Muscle of back (tissue), 3 donors: ENCODE measurements at regions not wholly inside any gene's neighbourhood (a gene's known extent, or its start where the extent isn't known, plus 50 kb on each side); places are given as distances from the start of the nearest gene placed in this dataset.

Experiments used
- DNase-seq, 3 donors: peaks; one replicate each; pipeline versions ENCODE4 v3.0.0 to v3.0.0-alpha.2; 2013

DNA sequence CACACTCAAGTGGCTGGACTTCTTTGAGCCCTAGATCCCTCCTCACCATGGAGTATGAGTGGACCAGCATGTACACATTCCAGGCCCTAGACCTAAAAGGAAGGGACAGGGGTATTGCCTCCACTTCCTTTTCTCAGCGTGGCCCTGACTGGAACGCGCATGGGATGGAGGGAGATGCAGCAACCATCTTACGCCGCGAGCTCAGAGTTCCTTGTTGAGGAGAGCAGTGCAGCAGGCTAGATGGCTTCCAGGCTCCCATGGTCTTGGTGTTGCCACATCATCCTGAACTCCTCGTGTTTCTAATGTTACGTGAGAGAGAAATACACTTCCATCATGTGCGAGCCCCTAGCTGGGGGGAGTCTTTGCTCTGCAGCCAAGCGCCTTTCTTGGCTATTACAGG, 61.8 kb upstream of the DIO3 start:
- DNase-seq: no peak

DNA sequence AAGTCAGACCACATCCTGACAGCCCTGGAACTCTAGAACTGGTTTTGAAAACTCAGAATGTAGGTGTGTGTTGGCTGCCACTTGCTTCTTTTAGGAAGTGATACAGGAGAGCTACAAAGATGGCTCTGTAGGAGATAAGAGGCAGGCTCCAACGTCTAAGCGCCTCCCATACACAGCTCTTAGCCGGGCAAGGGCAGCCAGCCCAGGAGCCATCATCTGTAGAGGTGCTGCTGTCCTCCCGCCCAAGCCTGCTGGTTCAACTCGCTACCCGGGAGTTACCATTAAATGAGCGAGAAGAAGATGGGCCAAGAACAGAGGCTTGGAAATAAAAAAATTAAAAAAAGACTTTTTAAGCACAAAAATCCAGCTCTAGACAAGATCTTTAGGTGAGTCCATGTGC, 61.2 kb upstream of the DIO3 start:
- DNase-seq: no peak

DNA sequence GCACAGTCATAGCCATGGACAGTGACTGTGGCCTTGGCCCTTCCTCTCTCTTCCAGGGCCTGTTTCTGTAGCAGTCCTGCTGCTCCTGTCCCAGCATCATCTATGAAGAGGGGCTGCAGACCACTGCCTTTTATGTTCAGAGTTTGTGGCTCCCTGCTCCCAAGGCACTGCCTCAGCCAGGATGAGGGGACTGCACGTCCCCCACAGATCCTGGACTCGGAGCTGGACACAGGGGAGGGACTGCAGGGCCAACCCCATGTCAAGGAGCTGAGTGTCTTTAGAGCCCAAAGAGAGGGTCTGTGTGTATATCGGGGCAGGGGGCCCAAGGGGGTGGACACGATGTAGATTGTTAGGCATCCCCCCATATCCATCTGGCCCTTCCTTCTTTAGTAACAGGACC, 60.6 kb upstream of the DIO3 start:
- no peak for DNase-seq

DNA sequence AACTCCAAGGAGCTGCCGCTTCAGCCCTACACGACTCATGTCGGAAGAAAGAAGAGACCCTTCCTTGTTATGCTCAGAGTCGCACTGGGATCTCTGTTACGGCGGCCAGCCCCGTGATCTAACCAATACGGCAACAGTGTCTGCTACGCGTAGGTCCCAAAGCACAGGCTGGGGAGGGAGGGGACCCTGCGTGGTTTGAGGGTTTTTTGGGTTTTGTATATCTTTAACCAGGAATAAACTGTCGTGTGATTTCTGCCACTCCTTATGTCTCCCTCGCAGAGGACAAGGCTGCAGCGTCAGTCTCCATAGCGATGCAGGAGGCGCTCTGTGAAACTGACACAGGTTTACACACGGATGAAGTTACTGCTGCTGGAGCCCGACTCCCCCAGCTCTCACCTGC, 60.0 kb upstream of the DIO3 start:
- DNase-seq: no peak

DNA sequence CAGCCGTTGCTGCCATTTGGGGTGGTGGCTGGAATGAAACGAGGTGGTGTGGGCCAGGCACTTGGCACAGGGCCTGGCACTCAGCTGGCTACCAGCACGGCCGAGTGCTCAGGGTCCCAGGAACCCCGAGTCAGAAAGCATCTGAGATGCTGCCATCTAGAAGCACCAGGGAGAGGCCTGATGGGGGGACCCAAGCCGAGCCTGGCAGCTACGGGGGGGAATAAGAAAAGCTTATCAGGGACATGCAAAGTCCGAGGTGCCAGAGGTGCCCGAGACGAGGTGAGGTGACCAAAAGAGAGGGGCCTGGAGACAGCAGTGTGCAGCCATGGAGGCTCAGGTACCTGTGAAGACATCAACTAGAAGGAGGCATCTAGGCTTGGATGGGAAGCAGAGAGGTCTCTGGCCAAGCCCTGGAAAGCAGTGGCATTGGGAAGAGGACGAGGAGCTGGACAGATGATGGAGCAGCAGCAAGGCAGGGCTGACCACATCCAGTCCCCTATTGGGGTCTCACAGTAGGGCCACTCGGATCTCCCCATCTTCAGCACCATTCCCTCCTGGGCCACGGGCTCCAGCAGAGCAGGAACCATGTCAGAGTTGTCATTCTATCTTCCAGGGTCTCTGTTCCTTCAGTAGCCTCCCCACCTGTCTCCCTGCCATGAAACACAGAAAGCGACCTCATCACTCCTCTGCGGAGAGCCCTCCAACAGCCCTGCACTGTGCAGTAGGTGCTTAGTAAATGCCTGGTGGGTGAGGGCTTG, 59.3 kb upstream of the DIO3 start:
- DNase-seq: no peak

DNA sequence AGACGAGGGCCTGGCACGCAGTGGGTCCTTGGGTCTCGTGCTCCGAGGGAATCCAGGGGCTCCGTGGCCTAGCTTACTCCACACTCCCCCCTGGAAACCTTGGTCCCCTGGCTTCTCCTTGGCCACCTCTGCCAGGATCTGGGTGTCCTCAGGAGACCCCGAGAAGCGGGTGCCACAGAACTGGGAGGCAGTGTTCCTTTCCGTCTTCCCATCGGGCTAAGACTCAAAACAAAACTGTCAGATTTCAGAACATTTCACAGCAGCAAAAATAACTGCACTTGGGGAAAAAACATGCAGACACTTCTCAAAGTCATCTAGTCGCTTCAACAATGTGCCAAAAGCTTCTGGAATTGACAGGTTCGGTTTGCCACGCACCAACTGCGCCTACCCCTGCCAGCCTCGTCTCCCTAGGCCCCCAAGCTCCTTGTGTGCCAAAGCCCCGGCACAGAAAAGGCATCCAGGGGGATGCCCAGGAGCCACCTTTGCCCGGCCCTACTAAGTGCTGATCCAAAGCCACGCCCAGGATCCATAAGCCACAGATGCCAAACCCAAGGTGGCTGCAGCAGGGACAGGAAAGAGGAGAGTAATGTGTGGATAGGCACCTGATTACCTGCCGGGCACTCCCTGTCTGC, 58.4 kb upstream of the DIO3 start:
- DNase-seq: no peak

DNA sequence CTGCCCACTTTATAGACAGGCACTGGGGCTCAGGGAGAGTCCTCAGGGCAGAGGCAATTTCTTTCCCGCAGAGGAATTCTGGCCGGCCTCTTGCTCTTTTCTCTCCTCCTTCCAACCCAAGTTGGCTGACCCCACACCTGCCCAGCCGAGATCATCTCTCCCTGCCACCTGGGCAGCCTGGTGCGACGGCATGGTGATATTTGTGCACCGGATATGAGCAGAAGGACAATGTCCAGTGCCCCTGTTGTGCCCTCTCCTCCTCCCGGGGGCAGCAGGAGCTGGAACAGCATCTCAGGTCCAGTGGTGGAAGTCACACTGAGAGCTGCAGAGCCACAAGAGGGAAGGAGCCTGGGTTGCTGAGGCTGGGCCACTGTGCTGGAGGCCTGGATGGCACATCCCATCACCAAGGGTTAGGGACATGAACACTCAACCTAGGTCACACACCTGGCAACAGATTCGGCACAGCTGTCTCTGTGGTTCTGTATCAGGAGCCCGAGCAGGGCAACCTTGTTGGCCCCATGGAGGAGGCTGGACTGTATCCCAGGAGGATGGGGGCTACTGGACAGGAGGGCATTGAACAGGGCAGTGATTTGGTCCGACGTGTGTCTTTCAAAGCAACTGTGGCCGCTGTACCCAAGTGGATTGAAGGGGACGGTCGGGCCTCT, 57.7 kb upstream of the DIO3 start:
- DNase-seq: no peak

DNA sequence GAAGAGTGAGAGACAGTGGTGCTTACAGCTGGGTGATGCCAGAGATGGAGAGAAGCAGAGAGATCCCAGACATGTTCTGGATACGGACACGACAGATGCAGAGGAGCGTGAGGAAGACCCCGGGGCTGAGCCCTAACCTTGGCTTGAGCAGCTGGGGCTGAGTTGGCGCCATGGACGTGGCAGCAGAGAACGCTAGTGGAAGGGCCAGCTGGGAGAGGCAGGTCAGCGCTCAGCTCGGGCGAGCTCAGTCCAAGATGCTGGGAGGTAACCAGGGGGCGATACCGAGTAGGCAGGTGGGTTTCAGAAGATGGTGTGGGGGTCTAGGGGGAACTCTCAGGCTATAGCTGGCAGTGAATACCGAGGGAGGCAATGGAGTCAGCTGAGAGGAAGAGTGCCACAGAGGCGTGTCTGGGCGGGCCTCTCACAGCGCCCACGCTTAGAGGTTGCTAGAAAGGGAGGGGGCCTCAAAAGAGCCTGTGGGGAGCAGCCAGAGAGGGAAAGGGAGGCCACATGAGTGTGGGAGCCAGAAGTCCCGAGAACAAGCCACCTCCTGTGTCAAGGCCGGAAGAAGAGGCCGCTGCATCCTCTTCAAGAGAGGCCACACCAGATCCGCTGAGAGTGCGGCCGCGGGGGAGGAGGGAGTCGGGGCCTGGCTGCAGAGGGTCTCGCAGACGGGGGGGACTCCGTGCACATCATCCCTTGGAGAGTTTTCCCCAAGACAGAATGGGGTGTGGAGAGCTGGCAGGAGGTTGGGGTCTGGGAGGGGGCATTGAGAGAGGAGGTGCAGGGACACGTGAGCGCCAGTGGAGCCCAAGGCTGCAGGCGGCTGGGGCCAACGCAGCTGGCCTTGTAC, 57.0 kb upstream of the DIO3 start:
- no peak for DNase-seq

DNA sequence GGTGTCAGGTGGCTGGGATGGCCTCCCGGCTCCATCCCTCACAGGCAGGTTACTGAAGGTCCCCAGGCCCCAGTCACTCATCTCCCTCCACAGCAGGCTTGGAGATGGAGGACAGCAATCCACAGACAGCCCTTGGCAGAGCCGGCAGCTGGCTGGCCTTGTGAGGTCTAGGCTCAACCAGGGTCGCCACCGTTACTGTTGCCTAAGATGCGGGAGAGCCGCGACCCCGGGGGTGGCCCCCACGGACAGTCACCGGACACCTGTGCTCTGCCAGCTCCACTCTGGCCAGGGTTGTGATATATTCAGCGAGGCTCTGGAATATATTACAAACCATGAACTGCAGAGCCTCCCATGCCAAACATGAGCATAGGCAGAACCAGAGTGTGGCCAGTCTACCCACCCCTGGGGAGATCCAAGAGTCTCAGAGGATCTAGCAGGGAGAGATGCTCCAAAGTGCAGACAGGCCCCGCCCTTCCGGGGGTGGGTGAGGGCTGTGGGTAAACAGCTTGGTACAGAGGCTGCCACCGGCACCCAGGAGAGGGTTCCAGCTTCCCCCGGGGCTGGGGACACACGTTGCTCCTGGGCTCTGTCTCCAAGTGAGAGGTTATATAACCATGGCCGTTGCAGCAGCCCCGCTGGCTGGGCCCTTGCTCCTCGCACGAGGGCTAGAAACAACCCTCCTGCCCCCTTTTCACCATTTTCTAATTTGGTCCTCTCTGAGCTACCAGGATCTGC, 55.9 kb upstream of the DIO3 start:
- no peak for DNase-seq

DNA sequence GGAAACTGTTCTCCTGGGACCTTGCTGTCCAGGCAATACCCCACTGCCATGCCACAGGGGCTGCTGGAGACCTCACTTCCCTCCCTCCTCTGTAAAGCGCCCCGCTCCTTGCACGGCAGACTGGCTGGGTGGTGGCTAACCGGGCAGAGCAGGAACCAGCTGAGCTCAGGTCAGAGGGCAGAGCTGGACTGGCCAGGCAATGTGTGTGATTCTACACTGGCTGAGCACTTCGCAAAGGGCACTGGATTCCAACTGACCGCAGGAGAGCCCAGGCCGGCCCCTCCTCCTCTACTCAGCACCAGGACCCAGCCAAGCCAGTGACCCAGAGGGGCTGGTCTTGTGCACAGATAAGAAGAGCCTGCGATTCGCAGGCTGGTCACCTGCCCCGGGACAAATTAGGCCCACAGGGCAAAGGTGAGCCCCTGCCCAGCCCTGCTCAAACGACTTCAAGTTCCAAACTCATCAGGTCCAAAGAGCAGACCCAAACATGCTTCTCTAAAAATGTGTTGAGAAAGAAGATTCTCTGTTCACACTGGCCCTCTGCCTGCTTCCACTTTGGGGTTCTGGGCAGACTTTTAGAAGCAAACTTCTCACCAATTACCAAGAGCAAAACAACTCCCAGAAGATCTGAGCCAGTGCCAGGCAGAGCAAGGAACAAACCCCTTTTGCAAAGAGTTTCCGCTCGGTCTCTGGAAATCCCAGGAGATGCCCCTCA, 54.9 kb upstream of the DIO3 start:
- no peak for DNase-seq

DNA sequence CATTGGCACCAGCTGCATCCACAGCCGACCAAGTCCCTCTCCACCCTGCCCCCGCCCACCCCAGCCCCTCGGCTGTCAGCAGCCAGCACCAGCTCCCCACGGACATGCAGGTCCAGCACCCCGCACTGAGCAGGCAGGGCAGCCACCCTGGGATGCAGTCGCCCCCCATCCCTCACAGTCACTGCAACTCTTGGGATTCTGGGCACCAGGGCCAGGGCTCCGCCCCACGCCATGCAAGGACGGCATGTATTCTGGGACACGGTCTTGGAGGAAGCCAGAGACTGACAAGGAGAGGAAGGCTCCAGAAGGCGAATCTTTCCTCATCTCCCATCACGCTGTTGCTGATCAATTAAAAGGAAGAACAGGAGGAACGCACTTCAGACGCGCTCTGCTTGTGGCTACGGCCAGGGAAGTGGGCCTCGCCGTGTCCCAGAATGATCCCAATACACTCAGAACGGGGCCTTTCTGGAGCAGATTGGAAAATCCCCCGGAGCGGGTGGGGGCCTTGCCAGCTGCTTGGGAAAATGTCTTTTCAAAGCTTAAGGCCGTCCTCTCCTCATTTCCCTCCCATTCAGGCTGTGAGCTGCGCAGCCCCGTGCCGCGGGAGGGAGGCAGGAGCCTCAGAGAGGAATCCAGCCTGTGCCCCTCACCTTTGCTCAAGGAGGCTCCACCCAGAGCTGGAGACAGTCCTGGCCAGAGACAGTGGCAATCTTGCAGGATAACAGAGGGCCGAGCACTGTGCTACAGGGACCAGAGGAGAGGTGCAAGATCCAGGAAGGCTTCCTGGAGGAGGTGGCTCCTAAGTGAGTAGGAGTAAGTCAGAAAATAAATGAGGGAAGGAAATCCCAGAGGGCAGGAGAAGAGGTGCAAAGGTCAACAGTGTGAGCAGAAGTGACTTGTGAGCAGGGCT, 54.1 kb upstream of the DIO3 start:
- no peak for DNase-seq

DNA sequence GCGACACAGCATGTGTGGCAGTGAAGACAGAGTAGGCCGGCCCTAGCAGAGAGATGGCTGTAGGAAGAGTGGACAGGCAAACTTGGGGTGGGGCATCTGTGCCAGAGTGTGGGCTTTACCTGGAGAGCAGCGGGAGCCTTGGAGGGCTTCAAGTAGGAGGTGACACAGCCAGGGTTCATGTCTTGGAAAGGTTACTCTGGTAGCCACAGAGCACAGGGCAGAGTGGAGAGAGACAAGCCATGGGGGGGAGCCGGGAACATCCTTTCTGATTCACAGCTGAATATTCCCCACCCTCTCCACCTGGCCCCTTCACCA, 53.5 kb upstream of the DIO3 start:
- no peak for DNase-seq

DNA sequence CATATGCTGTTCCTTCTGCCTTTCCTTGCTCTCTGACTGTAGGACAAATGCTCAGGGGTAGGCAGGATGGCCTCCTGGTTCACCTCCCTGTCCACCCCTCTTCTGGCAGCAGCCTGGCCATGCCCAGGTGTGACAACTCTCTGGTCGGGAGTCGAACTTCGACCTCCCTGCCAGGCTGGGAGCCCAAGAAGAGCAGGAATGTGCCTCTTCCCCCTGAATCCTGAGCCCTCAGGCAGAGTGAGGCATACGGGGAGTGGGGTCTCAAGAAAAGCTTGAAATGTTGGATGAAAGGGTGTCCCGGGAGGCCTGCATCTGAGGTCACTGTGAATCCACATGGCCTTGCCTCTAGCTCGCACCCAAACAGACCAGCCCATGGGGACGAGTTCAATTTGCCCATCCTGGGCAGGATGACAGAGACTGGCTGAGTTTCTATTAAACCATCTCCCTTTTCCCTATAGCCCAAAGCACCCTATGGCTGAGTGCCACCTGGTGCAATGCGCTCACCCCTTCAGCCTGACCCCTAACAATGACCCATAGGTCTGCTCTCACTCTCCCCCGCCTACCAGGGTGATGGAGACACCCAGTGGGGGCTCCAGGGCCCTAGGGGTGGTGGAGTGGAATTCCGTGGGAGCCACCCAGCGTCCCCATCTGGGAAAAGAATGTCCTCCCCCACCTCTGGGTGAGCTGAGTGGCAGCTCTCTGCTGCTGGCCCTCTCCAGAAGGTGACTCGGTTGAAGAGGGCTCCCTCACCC, 52.9 kb upstream of the DIO3 start:
- DNase-seq: no peak

DNA sequence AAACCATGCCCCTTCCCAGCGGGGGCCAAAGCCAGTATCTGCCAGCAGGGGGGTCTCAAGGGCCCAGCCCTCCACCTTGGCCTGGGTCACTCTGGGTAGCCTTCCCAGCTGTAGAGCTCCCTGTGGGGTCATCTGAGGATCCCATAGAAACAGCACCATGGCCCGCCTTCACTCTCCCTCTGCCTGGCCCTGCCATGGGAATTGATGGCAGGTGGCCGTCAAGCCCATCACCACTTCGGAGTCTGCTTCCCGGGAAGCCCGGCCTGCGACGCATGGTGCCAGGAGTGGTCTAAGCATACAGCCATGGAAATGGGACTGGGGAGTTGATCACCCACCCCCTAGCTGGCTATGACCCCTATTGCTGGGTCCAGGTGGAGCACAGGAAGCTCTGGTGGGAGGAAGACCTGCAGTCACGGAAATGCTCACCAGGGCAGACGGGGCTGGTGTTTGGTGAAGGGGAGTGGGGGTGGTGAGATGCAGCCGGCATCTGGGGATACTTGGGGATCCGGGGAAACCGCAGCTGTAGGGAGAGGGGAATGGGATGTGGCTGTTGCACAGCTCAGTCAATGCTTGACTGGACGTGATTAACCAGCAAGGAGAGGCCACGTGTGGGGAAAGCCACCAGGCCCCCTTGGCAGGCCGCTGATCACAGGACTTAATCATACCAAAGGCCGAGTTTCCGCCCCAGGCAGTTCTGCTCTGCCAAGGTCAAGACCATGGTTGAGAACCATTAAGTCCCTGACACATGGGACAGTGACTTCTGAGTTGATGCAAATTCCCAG, 52.2 kb upstream of the DIO3 start:
- no peak for DNase-seq

DNA sequence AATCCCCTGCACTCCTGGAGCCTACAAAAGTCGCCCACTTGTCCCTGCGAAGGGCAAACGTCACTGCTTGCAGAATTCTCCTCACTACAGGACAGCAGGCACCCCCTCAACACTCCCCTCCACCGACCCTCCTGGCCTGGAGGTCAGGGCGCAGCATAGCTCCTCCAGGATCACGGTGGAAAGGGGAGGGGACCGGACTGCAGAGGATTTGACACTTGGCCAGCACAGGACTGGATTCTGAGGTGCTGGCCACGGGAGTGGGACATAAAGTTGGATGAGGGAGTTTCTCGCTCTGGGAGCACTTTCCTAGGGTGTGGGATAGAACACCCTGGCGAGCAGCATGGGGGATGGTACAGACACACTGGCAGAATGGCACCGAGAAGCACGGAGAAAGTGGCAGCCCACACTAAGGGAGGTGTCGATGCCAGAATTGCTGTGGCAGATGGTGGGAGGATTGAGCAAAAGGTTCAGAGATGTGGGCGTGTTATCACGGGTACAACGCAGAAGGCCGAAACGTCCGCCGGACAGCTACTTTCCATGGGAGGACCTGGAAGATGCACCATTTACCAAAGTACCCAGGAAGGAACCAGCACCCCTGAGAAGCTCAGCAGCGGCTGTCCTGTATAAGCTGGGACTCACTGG, 51.4 kb upstream of the DIO3 start:
- no peak for DNase-seq

DNA sequence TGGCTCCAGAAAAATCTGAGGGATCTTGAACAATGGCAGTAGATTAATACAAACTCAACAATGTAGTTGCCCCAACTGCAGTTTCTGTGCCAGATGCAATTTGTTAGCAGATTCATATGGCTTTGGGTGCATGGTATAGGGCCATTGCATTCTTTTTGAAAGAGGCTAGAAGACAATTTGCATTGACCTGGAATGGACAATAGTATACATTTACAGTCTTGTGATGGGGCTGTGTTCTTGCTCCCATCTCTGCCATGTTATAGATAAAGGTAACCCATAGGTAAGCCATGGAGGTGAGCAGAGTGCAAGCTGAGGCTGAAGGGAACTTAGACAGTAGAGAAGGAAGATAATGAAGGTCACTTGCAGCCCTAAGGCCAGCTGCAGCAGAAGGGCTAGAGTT, 50.1 kb upstream of the DIO3 start:
- DNase-seq: no peak
